Fibroblast of lung (primary cell): ENCODE measurements at regions not wholly inside any gene's neighbourhood (a gene's known extent, or its start where the extent isn't known, plus 50 kb on each side); places are given as distances from the start of the nearest gene placed in this dataset.

Source experiments
- DNase-seq, 2 donors: peaks; one replicate each; pipeline versions ENCODE4 v3.0.0 to v3.0.0-alpha.2; 2010; ENCODE audit warnings: low read depth in 2 of 2
- H2AFZ ChIP-seq: 2 replicates; pipeline ENCODE4 v1.5.1; 2012; ENCODE audit warnings: low read length, control low read depth, inconsistent platforms
- H3K27ac ChIP-seq: 2 replicates; pipeline ENCODE4 v1.5.1; 2011; ENCODE audit warnings: low read length, control low read depth; ENCODE audit not compliant: insufficient read depth
- H3K27me3 ChIP-seq: 2 replicates; pipeline ENCODE4 v1.5.1; 2011; ENCODE audit warnings: mild to moderate bottlenecking, low read length; ENCODE audit not compliant: control insufficient read depth, insufficient read depth
- H3K36me3 ChIP-seq: 2 replicates; pipeline ENCODE4 v1.5.1; 2011; ENCODE audit warnings: low read length; ENCODE audit not compliant: control insufficient read depth, insufficient read depth
- H3K4me1 ChIP-seq: 2 replicates; pipeline ENCODE4 v1.5.1; 2011; ENCODE audit warnings: low read length; ENCODE audit not compliant: control insufficient read depth, insufficient read depth; ENCODE audit errors: extremely low read depth
- H3K4me2 ChIP-seq: 2 replicates; pipeline ENCODE4 v1.5.1; 2011; ENCODE audit warnings: low read length, control low read depth; ENCODE audit not compliant: insufficient read depth; ENCODE audit errors: extremely low read depth
- H3K4me3 ChIP-seq, 4 experiments: fragments of 200-600 bp in 1 of 4; sonication (generic) in 1 of 4; replicated peaks in 1 of 4; 2 replicates each; pipeline ENCODE4 v1.5.1; 2011 to 2016; ENCODE audit warnings: low read length in 4 of 4, low read depth in 3 of 4, mild to moderate bottlenecking in 3 of 4, control low read depth in 2 of 4, inconsistent platforms in 1 of 4, mixed read lengths in 1 of 4; ENCODE audit not compliant: insufficient read depth in 1 of 4; ENCODE audit errors: control extremely low read depth in 1 of 4
- H3K79me2 ChIP-seq: 2 replicates; pipeline ENCODE4 v1.5.1; 2012; ENCODE audit warnings: mild to moderate bottlenecking, low read length, inconsistent platforms; ENCODE audit not compliant: control insufficient read depth, insufficient read depth
- H3K9ac ChIP-seq: 2 replicates; pipeline ENCODE4 v1.5.1; 2011; ENCODE audit warnings: mild to moderate bottlenecking, low read length, control low read depth; ENCODE audit not compliant: insufficient read depth
- H3K9me3 ChIP-seq: 2 replicates; pipeline ENCODE4 v1.5.1; 2012; ENCODE audit warnings: low read depth, low read length; ENCODE audit not compliant: control insufficient read depth, insufficient read depth
- H4K20me1 ChIP-seq: 2 replicates; pipeline ENCODE4 v1.5.1; 2011; ENCODE audit warnings: low read length; ENCODE audit not compliant: control insufficient read depth, insufficient read depth; ENCODE audit errors: extremely low read depth
- EZH2 ChIP-seq: IDR thresholded peaks from 2 replicates; pipeline ENCODE4 v1.5.1; 2012; ENCODE audit warnings: low read length, control low read depth, mild to moderate bottlenecking; ENCODE audit errors: missing control alignments
- TF ChIP-seq, protein P1 (sequence below), 2 donors: IDR thresholded peaks in 1 of 2; conservative IDR thresholded peaks in 1 of 2; 1 replicate in 1 of 2; 2 replicates in 1 of 2; pipeline ENCODE4 v1.5.1; 2011 to 2012; ENCODE audit warnings: low read length in 2 of 2, control low read depth in 1 of 2, inconsistent platforms in 1 of 2, low read depth in 1 of 2, mild to moderate bottlenecking in 1 of 2

DNA sequence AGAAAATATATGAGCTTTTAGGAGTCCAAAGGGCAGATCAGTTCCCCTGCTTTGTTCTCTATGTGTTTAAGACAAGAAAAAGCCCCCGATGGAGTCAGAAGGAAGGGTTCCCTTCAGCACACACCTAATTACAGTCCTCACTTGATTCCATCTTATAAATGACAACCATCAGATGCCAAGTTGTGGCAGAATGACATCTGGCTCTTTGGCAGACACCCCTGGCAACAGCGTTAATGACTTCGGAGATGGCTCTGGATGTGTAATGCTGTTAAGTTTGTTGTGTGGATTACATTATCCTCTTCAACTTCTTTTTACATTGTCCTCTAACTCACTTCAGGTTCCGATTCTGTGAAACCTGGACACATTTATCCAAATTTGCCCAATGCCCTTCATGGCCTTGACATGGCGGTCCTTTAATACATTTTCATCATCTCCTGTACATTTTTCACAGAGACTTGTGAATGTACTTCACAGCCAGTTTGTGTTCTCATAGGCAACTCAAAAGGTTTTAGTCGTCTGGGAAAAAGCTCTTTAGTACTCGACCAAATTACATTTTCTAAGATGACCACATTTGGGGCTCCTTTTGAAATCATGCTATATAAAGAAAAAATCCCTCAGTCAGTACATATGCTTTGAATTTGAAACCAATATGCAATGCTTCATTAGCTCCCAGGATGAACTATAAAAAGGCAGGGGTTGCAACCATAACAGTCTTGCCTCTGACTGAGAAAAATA is 667.8 kb downstream of the NOVA1 start:
- Histone ChIP-seq H3K9ac (no peak overlapping the region), H2AFZ (no peak overlapping the region), H3K4me1 (no peaks in the 10 kb centered on the region), H3K27ac (no peak overlapping the region), H3K4me2 (no peak overlapping the region), H3K36me3 (no peaks in the 10 kb centered on the region), H3K9me3 (no peaks in the 10 kb centered on the region), H3K4me3 (no peak overlapping the region), H3K79me2 (no peaks in the 10 kb centered on the region), H4K20me1 (no peaks in the 10 kb centered on the region), H3K27me3 (no peaks in the 10 kb centered on the region)
- TF ChIP-seq, protein P1, sequence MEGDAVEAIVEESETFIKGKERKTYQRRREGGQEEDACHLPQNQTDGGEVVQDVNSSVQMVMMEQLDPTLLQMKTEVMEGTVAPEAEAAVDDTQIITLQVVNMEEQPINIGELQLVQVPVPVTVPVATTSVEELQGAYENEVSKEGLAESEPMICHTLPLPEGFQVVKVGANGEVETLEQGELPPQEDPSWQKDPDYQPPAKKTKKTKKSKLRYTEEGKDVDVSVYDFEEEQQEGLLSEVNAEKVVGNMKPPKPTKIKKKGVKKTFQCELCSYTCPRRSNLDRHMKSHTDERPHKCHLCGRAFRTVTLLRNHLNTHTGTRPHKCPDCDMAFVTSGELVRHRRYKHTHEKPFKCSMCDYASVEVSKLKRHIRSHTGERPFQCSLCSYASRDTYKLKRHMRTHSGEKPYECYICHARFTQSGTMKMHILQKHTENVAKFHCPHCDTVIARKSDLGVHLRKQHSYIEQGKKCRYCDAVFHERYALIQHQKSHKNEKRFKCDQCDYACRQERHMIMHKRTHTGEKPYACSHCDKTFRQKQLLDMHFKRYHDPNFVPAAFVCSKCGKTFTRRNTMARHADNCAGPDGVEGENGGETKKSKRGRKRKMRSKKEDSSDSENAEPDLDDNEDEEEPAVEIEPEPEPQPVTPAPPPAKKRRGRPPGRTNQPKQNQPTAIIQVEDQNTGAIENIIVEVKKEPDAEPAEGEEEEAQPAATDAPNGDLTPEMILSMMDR (conservative IDR thresholded peaks at IDR 0.05 in 1 of 2, IDR thresholded peaks at IDR 0.05 in 1 of 2; ENCODE audit: low read depth in 1 of 2, low read length in 2 of 2), result no peak
- no peak for TF ChIP-seq EZH2
- DNase-seq, result no peak

DNA sequence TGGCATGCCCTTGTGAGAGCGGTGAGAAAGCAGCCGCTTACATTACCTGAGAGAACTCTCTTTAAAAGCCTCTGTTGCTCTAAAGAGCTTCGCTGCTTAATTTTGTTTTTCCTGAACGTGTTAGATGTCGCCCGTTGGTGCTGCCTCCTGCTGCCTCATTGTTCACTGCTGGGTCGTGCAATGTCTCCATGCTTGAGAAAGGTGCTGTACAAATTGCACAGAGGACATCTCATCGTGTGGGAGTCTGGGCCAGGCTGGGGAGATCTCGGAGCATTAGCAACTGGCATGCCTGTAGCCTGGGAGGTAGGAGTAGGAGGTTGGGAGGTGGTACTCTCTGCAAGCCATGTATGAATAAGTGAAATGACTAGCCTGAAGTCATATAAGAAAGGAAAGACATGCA is 686.0 kb downstream of the NOVA1 start:
- DNase-seq, result no peak
- Histone ChIP-seq H3K79me2 (no peaks in the 10 kb centered on the region), H3K4me3 (no peak overlapping the region), H3K27ac (no peak overlapping the region), H4K20me1 (no peaks in the 10 kb centered on the region), H2AFZ (no peak overlapping the region), H3K9me3 (no peaks in the 10 kb centered on the region), H3K4me2 (no peak overlapping the region), H3K36me3 (no peaks in the 10 kb centered on the region), H3K4me1 (no peaks in the 10 kb centered on the region), H3K9ac (no peak overlapping the region), H3K27me3 (no peaks in the 10 kb centered on the region)
- no peak for TF ChIP-seq EZH2
- TF ChIP-seq, protein P1 (conservative IDR thresholded peaks at IDR 0.05 in 1 of 2, IDR thresholded peaks at IDR 0.05 in 1 of 2; ENCODE audit: low read depth in 1 of 2, low read length in 2 of 2), result no peak

DNA sequence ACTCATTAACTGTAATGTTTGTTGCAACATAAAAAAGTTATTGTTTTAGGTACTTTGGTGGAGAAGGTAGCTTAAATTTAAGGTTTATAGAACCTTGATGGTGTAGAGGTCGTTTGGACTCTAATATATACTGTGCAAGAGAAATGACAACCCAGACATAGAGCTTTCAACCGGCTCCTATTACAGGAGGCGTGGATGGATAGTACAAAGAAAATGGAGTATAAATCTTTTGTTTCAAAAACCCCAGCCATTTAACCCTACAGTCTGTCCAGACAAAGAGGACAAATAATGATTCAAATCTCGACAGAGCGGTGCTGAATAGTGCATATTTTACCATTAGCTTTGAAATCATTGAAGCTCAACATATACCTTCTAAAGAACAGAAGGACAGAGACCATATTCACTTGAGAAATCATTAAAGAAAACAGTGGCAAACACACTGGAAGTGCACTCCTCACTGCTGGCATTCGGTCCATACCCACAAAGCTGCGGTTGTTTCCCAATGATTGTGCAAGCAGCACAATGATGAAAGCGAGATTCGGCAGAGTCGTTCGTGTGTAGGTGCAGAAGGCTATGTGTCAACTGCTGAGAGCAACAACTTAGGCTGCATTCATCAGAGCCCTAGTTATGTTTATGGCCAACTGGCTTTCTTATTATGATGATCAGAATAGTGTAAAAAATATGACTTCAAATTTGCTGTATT is 688.6 kb downstream of the NOVA1 start:
- Histone ChIP-seq H3K79me2 (no peaks in the 10 kb centered on the region), H3K4me2 (no peak overlapping the region), H3K27me3 (no peaks in the 10 kb centered on the region), H3K27ac (no peak overlapping the region), H3K9me3 (no peaks in the 10 kb centered on the region), H3K36me3 (no peaks in the 10 kb centered on the region), H2AFZ (no peak overlapping the region), H3K4me3 (no peak overlapping the region), H3K9ac (no peak overlapping the region), H3K4me1 (no peaks in the 10 kb centered on the region), H4K20me1 (no peaks in the 10 kb centered on the region)
- DNase-seq, result peak in 1 of 2 donors; percentile 8
- TF ChIP-seq, protein P1 (conservative IDR thresholded peaks at IDR 0.05 in 1 of 2, IDR thresholded peaks at IDR 0.05 in 1 of 2; ENCODE audit: low read depth in 1 of 2, low read length in 2 of 2), result no peak
- no peak for TF ChIP-seq EZH2
